Spleen (tissue), 7 donors: ENCODE measurements at regions not wholly inside any gene's neighbourhood (a gene's known extent, or its start where the extent isn't known, plus 50 kb on each side); places are given as distances from the start of the nearest gene placed in this dataset.

Source experiments
- POLR2A ChIP-seq, 3 donors: fragments of 450-650 bp; IDR thresholded peaks; one replicate each; pipeline ENCODE4 v1.5.1; 2017; ENCODE audit warnings: antibody characterized with exemption in 3 of 3, mild to moderate bottlenecking in 1 of 3
- POLR2AphosphoS5 ChIP-seq, 3 donors: sonication (generic); formaldehyde crosslinking; IDR thresholded peaks; one replicate each; pipeline ENCODE4 v1.5.1; 2017; ENCODE audit warnings: antibody characterized with exemption in 3 of 3
- TF ChIP-seq, protein P1 (sequence below), 11 experiments: fragments of 200-600 bp in 7 of 11; fragments of 450-650 bp in 4 of 11; sonication (generic) in 4 of 11; IDR thresholded peaks in 8 of 11; conservative IDR thresholded peaks in 3 of 11; 1 replicate in 7 of 11; 2 replicates in 4 of 11; pipeline versions ENCODE4 v1.4.0 to v1.8.0; 2016 to 2021; ENCODE audit warnings: antibody characterized with exemption in 11 of 11, inconsistent platforms in 4 of 11, mild to moderate bottlenecking in 1 of 11
- donor health status: DM: no; HTN: no; CAD: no; lungs with moderate emphysema.
- donor health status: DM: no; HTN: no; CAD: no.
- donor health status: DM: no; HTN: no; CAD: no.

DNA sequence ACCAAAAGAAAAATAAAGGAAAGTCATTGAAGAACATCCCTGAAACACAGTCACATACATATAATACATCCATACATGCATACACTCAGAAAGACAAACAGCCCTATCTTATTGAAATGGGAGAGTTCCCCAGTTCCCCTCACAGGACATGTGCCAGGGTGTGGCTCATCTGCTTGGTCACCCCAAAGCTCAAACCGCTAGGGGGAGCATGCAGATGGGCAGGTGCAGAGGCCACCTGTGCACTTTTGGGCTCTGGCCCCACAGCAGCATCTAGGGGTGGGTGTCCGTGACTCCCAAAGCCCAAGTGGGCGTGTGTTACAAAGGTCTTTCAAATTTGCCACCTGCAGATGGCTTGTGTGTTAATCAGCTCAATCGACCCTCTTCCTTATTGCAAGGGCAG is 75.2 kb downstream of the CMAS start:
- TF ChIP-seq, protein P1, sequence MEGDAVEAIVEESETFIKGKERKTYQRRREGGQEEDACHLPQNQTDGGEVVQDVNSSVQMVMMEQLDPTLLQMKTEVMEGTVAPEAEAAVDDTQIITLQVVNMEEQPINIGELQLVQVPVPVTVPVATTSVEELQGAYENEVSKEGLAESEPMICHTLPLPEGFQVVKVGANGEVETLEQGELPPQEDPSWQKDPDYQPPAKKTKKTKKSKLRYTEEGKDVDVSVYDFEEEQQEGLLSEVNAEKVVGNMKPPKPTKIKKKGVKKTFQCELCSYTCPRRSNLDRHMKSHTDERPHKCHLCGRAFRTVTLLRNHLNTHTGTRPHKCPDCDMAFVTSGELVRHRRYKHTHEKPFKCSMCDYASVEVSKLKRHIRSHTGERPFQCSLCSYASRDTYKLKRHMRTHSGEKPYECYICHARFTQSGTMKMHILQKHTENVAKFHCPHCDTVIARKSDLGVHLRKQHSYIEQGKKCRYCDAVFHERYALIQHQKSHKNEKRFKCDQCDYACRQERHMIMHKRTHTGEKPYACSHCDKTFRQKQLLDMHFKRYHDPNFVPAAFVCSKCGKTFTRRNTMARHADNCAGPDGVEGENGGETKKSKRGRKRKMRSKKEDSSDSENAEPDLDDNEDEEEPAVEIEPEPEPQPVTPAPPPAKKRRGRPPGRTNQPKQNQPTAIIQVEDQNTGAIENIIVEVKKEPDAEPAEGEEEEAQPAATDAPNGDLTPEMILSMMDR (IDR thresholded peaks at IDR 0.05 in 8 of 11, conservative IDR thresholded peaks at IDR 0.05 in 3 of 11) = peak in 6 of 11 experiments; percentile 6 to 44 (median 27)
- TF ChIP-seq POLR2A (IDR thresholded peaks at IDR 0.05) (no peak), POLR2AphosphoS5 (IDR thresholded peaks at IDR 0.05) (no peak)
